Heart left ventricle (tissue), 13 donors: ENCODE measurements at regions not wholly inside any gene's neighbourhood (a gene's known extent, or its start where the extent isn't known, plus 50 kb on each side); places are given as distances from the start of the nearest gene placed in this dataset.

Experiments
- POLR2A ChIP-seq, 2 donors: fragments of 450-650 bp; IDR thresholded peaks; one replicate each; pipeline ENCODE4 v1.6.1; 2017; ENCODE audit warnings: antibody characterized with exemption in 2 of 2, mild to moderate bottlenecking in 2 of 2, moderate library complexity in 2 of 2
- TF ChIP-seq, protein P1 (sequence below), 12 donors: fragments of 200-600 bp; sonication (generic) in 4 of 12; IDR thresholded peaks; one replicate each; pipeline versions ENCODE4 v1.5.0 to v1.8.0; 2018 to 2022; ENCODE audit warnings: antibody characterized with exemption in 12 of 12, mild to moderate bottlenecking in 5 of 12
- donor health status: ischemic (EF 13 %, LVEDD 7.1; RV severe dilation, severe dysfunction).
- donor health status: DM: no; HTN: yes; CAD: no.
- donor health status: DM: no; HTN: no; CAD: no.
- donor health status: ischemic (EF 25% LVEDD 6.9; RV normal size, moderate dysfunction).
- donor health status: ischemic (EF 25% LVEDD 5.7; RV mildly dilated, moderate dysfunction).
- donor health status: ischemic (EF 35%, LVEDD 5.7; RV mildly dilated, moderate dysfunction).
- donor health status: nonischemic (EF 11% LVEDD 7.7; RV severe dilation, severe dysfunction).
- donor health status: DM: yes; HTN: yes; CAD: no.
- donor health status: PGD.
- donor health status: ischemic (EF 29% LVEDD 5.4; RV normal size, mild dysfunction).
- donor health status: nonischemic (EF 23%, LVEDD 6.1; RV moderate dilation, normal function).

DNA sequence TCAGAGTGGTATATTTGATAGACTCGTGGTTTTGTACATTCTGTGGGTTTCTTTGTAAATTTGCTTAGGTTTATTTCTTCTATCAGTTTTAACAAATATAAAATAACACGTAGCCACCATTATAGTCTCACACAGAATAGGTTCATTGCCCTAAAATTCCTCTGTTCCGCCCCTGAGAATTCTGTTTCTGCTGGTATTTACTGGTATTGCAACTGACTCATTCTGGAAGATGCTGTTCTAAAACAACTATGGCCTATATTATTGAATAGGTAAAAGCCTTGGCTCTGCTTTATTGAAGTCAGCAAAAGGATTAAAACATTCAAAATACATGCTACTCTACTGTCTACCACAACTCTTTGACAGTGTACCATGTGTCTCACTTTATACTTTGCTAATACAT is 119.1 kb upstream of the CHORDC1 start:
- TF ChIP-seq, protein P1, sequence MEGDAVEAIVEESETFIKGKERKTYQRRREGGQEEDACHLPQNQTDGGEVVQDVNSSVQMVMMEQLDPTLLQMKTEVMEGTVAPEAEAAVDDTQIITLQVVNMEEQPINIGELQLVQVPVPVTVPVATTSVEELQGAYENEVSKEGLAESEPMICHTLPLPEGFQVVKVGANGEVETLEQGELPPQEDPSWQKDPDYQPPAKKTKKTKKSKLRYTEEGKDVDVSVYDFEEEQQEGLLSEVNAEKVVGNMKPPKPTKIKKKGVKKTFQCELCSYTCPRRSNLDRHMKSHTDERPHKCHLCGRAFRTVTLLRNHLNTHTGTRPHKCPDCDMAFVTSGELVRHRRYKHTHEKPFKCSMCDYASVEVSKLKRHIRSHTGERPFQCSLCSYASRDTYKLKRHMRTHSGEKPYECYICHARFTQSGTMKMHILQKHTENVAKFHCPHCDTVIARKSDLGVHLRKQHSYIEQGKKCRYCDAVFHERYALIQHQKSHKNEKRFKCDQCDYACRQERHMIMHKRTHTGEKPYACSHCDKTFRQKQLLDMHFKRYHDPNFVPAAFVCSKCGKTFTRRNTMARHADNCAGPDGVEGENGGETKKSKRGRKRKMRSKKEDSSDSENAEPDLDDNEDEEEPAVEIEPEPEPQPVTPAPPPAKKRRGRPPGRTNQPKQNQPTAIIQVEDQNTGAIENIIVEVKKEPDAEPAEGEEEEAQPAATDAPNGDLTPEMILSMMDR (IDR thresholded peaks at IDR 0.05), result no peak
- no peak for TF ChIP-seq POLR2A (IDR thresholded peaks at IDR 0.05)
